Fibroblast of lung (primary cell): ENCODE measurements at regions not wholly inside any gene's neighbourhood (a gene's known extent, or its start where the extent isn't known, plus 50 kb on each side); places are given as distances from the start of the nearest gene placed in this dataset.

Source experiments
- CTCF ChIP-seq, 2 donors: IDR thresholded peaks in 1 of 2; conservative IDR thresholded peaks in 1 of 2; 1 replicate in 1 of 2; 2 replicates in 1 of 2; pipeline ENCODE4 v1.5.1; 2011 to 2012; ENCODE audit warnings: low read length in 2 of 2, control low read depth in 1 of 2, inconsistent platforms in 1 of 2, low read depth in 1 of 2, mild to moderate bottlenecking in 1 of 2
- EZH2 ChIP-seq: IDR thresholded peaks from 2 replicates; pipeline ENCODE4 v1.5.1; 2012; ENCODE audit warnings: low read length, control low read depth, mild to moderate bottlenecking; ENCODE audit errors: missing control alignments

GRCh38 chr7:115410972-115411686, 489.2 kb downstream of the MDFIC start:
- TF ChIP-seq CTCF (conservative IDR thresholded peaks at IDR 0.05 in 1 of 2, IDR thresholded peaks at IDR 0.05 in 1 of 2; ENCODE audit: low read depth in 1 of 2, low read length in 2 of 2) = no peak
- no peak for TF ChIP-seq EZH2
